K562 (cell line): ENCODE measurements at regions not wholly inside any gene's neighbourhood (a gene's known extent, or its start where the extent isn't known, plus 50 kb on each side); places are given as distances from the start of the nearest gene placed in this dataset.

Experiments
- ATAC-seq: fragments of 200-7000 bp; cut with Tn5 transposase; 3 replicates; pipeline ENCODE4 v1.9.1; 2020; ENCODE audit warnings: moderate library complexity
- BruUV-seq: library from RNA; stranded (reverse); fragments of 400-500 nt; replicated peaks from 2 replicates; lab custom pipeline; 2021; lab: Mats Ljungman, UMichigan
- CTCF ChIA-PET: fragments of 300-600 bp; formaldehyde crosslinking; extraction: SDS; loops from one replicate; lab custom pipeline; 2021; ENCODE audit warnings: low intra/inter-chr PET ratio; lab: Yijun Ruan, JAX
- POLR2A ChIA-PET: fragments of 300-600, 350-650 bp; sonication (Branson Sonifier 250); formaldehyde crosslinking; extraction: SDS; loops from one replicate; lab custom pipeline; 2021; ENCODE audit warnings: antibody characterized with exemption, inconsistent platforms; lab: Yijun Ruan, JAX
- DNase-seq, 4 experiments: peaks; one replicate each; pipeline versions ENCODE4 v3.0.0 to v3.0.0-alpha.2; 2011 to 2018; ENCODE audit warnings: low spot score in 3 of 4, mixed read lengths in 3 of 4; ENCODE audit errors: extremely low read depth in 1 of 4
- FAIRE-seq: peaks from 2 replicates; lab custom pipeline; 2011; peaks lifted over from hg19 to GRCh38; lab: Jason Lieb, UNC
- H2AFZ ChIP-seq: 2 replicates; pipeline ENCODE4 v1.6.0; 2011; ENCODE audit warnings: low read depth, low read length, control low read depth, inconsistent platforms
- H3K27ac ChIP-seq: fragments of 200-600 bp; 3 replicates; pipeline ENCODE4 v1.8.0; 2011; ENCODE audit warnings: low read depth, mild to moderate bottlenecking, control low read depth, inconsistent platforms, low read length, moderate library complexity, mixed read lengths; ENCODE audit errors: extremely low read depth
- H3K27me3 ChIP-seq, 2 experiments: fragments of 300-600 bp in 1 of 2; 2 replicates in 1 of 2; 3 replicates in 1 of 2; pipeline versions ENCODE4 v1.6.0 to v1.8.0; 2011; ENCODE audit warnings: inconsistent platforms in 2 of 2, low read length in 2 of 2, mild to moderate bottlenecking in 1 of 2, mixed read lengths in 1 of 2, moderate library complexity in 1 of 2; ENCODE audit not compliant: control insufficient read depth in 2 of 2, insufficient read depth in 2 of 2
- H3K36me3 ChIP-seq: fragments of 300-600 bp; 3 replicates; pipeline ENCODE4 v1.8.0; 2011; ENCODE audit warnings: mild to moderate bottlenecking, low read length, inconsistent platforms; ENCODE audit not compliant: control insufficient read depth, insufficient read depth
- H3K4me1 ChIP-seq, 2 experiments: fragments of 200-600 bp in 1 of 2; replicated peaks in 1 of 2; 2 replicates in 1 of 2; 3 replicates in 1 of 2; pipeline versions ENCODE4 v1.5.1 to v1.8.0; 2011; ENCODE audit warnings: inconsistent platforms in 2 of 2, low read length in 2 of 2, mild to moderate bottlenecking in 1 of 2, mixed read lengths in 1 of 2, moderate library complexity in 1 of 2; ENCODE audit not compliant: control insufficient read depth in 2 of 2, insufficient read depth in 2 of 2
- H3K4me2 ChIP-seq: 2 replicates; pipeline ENCODE4 v1.6.1; 2011; ENCODE audit warnings: low read length, control low read depth, inconsistent platforms, mixed read lengths; ENCODE audit not compliant: insufficient read depth
- H3K4me3 ChIP-seq: fragments of 200-600 bp; sonication (generic), shearing (Covaris generic); 2 replicates; pipeline ENCODE4 v1.5.1; 2016; ENCODE audit warnings: control low read depth, inconsistent platforms
- H3K79me2 ChIP-seq: fragments of 200-600 bp; 3 replicates; pipeline ENCODE4 v1.8.0; 2011; ENCODE audit warnings: low read length, inconsistent platforms; ENCODE audit not compliant: control insufficient read depth, insufficient read depth
- H3K9ac ChIP-seq, 2 experiments: 2 replicates each; pipeline versions ENCODE4 v1.6.0 to v1.6.1; 2011; ENCODE audit warnings: low read depth in 2 of 2, low read length in 2 of 2, control low read depth in 1 of 2, inconsistent platforms in 1 of 2, mild to moderate bottlenecking in 1 of 2, mixed read lengths in 1 of 2; ENCODE audit not compliant: insufficient read depth in 1 of 2
- H3K9me1 ChIP-seq: one replicate; pipeline ENCODE4 v1.6.0; 2011; ENCODE audit warnings: inconsistent platforms, mild to moderate bottlenecking, low read length, moderate library complexity; ENCODE audit not compliant: control insufficient read depth, insufficient read depth
- H3K9me3 ChIP-seq: replicated peaks from 2 replicates; pipeline ENCODE4 v1.5.1; 2011; ENCODE audit warnings: low read depth, low read length, inconsistent platforms; ENCODE audit not compliant: control insufficient read depth, insufficient read depth
- H4K20me1 ChIP-seq: replicated peaks from 2 replicates; pipeline ENCODE4 v1.6.1; 2011; ENCODE audit warnings: low read length, inconsistent platforms, mixed read lengths; ENCODE audit not compliant: control insufficient read depth, insufficient read depth
- ARID2 ChIP-seq: fragments of 450-650 bp; IDR thresholded peaks from 2 replicates; pipeline ENCODE4 v1.6.1; 2017; ENCODE audit warnings: antibody characterized with exemption, mild to moderate bottlenecking
- RAD51 ChIP-seq: fragments of 450-650 bp; IDR thresholded peaks from 2 replicates; pipeline ENCODE4 v1.7.1; 2016; ENCODE audit warnings: low read depth, mild to moderate bottlenecking, borderline replicate concordance
- RBM25 ChIP-seq: fragments of 200-400 bp; formaldehyde crosslinking; IDR thresholded peaks from 2 replicates; pipeline ENCODE4 v1.6.1; 2018; ENCODE audit warnings: low read length, low read depth, moderate library complexity; ENCODE audit not compliant: severe bottlenecking
- XRCC4 ChIP-seq: IDR thresholded peaks from one replicate; pipeline ENCODE4 v1.6.1; 2011; ENCODE audit not compliant: insufficient read depth, insufficient read length; ENCODE audit errors: extremely low read depth
- ZBTB17 ChIP-seq: fragments of 450-650 bp; formaldehyde crosslinking; IDR thresholded peaks from 2 replicates; pipeline ENCODE4 v1.4.0; 2020; ENCODE audit warnings: mild to moderate bottlenecking
- ZNF124 ChIP-seq: sonication (generic); formaldehyde crosslinking; IDR thresholded peaks from 2 replicates; pipeline ENCODE4 v1.8.1; 2022; ENCODE audit warnings: missing genetic modification reagents
- ZNF311 ChIP-seq: fragments of 250-450 bp; sonication (Bioruptor Pico); IDR thresholded peaks from 2 replicates; pipeline ENCODE4 v1.4.0; 2020; ENCODE audit warnings: mild to moderate bottlenecking, moderate library complexity
- WGBS: fragments of 100-300 bp; shearing (Covaris generic); methylation state at CpG from one replicate; pipeline ENCODE4 v1.1.6; 2016; ENCODE audit warnings: low coverage, mixed read lengths; ENCODE audit not compliant: insufficient coverage; ENCODE audit errors: missing lambda C conversion rate; 5-methylcytosine and 5-hydroxymethylcytosine counted together
- in situ Hi-C: fragments of 300-500 bp; cut with MboI; formaldehyde crosslinking; loops from 4 replicates; pipeline ENCODE4 v1.15.0; 2018; ENCODE audit warnings: inconsistent platforms, mixed read lengths
- intact Hi-C: fragments of 100-400 bp; cut with micrococcal nuclease; formaldehyde crosslinking; loops from 2 replicates; pipeline ENCODE4 v1.14.2; 2022
- TF ChIP-seq, protein P1 (sequence below): sonication (generic); formaldehyde crosslinking; IDR thresholded peaks from 2 replicates; pipeline ENCODE4 v1.8.0; 2023; ENCODE audit warnings: missing genetic modification reagents, mild to moderate bottlenecking, borderline replicate concordance

DNA sequence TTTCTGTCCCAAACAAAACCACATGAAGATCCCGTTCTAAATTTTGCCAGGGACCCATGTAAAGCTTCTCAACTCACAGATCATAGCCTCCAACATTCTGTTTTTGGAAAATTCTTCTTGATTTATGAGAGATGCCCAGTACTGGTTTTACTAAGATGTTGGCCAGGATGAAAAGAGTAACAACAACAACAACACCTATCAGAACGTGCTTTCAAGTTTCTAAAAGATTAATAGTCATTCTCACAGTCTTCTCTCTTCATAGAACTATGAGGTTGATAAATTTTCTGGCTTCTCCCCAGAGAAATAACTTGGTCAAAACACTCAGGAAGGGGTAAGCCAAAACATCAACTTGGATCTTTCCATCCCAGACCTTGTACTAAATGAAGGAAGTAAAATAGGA, 567.5 kb upstream of the IGFBP3 start:
- Histone ChIP-seq H4K20me1 (no peaks in the 10 kb centered on the region), H3K4me1 (no peaks in the 10 kb centered on the region), H3K4me3 (no peak overlapping the region), H3K79me2 (no peaks in the 10 kb centered on the region), H3K9me3 (peaks cover 2% of the 10 kb centered on the region; the same call in 1 of the 2 replicates), H3K4me2 (no peak overlapping the region), H3K27ac (no peak overlapping the region), H2AFZ (no peak overlapping the region), H3K9ac (no peak overlapping the region), H3K9me1 (no peaks in the 10 kb centered on the region), H3K27me3 (no peaks in the 10 kb centered on the region), H3K36me3 (no peaks in the 10 kb centered on the region)
- ChIA-PET CTCF (no interaction called here), POLR2A (no interaction called here)
- WGBS = 0% methylated on average over 2 of the region's 2 CpGs
- ATAC-seq (no peak), FAIRE-seq (no peak), DNase-seq (no peak)
- BruUV-seq = no TSS peak
- TF ChIP-seq ZNF124 (CRISPR knock-in tag) (no peak), RBM25 (no peak), ZNF311 (CRISPR knock-in tag) (no peak), XRCC4 (no peak), RAD51 (no peak), ARID2 (no peak), ZBTB17 (CRISPR knock-in tag) (no peak)
- TF ChIP-seq, protein P1, sequence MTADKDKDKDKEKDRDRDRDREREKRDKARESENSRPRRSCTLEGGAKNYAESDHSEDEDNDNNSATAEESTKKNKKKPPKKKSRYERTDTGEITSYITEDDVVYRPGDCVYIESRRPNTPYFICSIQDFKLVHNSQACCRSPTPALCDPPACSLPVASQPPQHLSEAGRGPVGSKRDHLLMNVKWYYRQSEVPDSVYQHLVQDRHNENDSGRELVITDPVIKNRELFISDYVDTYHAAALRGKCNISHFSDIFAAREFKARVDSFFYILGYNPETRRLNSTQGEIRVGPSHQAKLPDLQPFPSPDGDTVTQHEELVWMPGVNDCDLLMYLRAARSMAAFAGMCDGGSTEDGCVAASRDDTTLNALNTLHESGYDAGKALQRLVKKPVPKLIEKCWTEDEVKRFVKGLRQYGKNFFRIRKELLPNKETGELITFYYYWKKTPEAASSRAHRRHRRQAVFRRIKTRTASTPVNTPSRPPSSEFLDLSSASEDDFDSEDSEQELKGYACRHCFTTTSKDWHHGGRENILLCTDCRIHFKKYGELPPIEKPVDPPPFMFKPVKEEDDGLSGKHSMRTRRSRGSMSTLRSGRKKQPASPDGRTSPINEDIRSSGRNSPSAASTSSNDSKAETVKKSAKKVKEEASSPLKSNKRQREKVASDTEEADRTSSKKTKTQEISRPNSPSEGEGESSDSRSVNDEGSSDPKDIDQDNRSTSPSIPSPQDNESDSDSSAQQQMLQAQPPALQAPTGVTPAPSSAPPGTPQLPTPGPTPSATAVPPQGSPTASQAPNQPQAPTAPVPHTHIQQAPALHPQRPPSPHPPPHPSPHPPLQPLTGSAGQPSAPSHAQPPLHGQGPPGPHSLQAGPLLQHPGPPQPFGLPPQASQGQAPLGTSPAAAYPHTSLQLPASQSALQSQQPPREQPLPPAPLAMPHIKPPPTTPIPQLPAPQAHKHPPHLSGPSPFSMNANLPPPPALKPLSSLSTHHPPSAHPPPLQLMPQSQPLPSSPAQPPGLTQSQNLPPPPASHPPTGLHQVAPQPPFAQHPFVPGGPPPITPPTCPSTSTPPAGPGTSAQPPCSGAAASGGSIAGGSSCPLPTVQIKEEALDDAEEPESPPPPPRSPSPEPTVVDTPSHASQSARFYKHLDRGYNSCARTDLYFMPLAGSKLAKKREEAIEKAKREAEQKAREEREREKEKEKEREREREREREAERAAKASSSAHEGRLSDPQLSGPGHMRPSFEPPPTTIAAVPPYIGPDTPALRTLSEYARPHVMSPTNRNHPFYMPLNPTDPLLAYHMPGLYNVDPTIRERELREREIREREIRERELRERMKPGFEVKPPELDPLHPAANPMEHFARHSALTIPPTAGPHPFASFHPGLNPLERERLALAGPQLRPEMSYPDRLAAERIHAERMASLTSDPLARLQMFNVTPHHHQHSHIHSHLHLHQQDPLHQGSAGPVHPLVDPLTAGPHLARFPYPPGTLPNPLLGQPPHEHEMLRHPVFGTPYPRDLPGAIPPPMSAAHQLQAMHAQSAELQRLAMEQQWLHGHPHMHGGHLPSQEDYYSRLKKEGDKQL (CRISPR knock-in tag) = no peak
- in situ Hi-C loops = no loop called here
- intact Hi-C loops = no loop called here
